ENCODE measurements at regions not wholly inside any gene's neighbourhood (a gene's known extent, or its start where the extent isn't known, plus 50 kb on each side); places are given as distances from the start of the nearest gene placed in this dataset.

GRCh38 chr12:22893878-22894277 lies 268.9 kb downstream of the ETNK1 start:
- no peak for DNase-seq (ENCODE audit: low spot score)
- WGBS = 34% methylated on average over 2 of the region's 2 CpGs
- peaks cover 0 to 2% (median under 1%) of the 10 kb centered on the region in 4 donors for H3K9me3 ChIP-seq (ENCODE audit: control insufficient read depth in 4 of 4, low read length in 3 of 4)
- no peaks in the 10 kb centered on the region for H3K36me3 ChIP-seq (ENCODE audit: control insufficient read depth in 4 of 4, insufficient read depth in 3 of 4, low read depth in 1 of 4, low read length in 3 of 4)
- H3K4me1 ChIP-seq (ENCODE audit: control insufficient read depth in 4 of 4, insufficient read depth in 4 of 4, low read length in 3 of 4) = peaks cover 0 to 11% (median 5%) of the 10 kb centered on the region in 4 donors
- H3K9ac ChIP-seq (ENCODE audit: low read depth in 1 of 2, low read length in 2 of 2) = no peak overlapping the region
- no peaks in the 10 kb centered on the region for H3K27me3 ChIP-seq (ENCODE audit: control insufficient read depth in 4 of 4, insufficient read depth in 4 of 4, low read length in 3 of 4)
- no peak overlapping the region for H3K4me3 ChIP-seq (ENCODE audit: low read depth in 1 of 3, low read length in 3 of 3)
- TF ChIP-seq TAF1 (conservative IDR thresholded peaks at IDR 0.05) (no peak), RAD21 (IDR thresholded peaks at IDR 0.05) (peak in 1 of 2 donors; percentile 21), ZBTB33 (IDR thresholded peaks at IDR 0.05) (peak; percentile 54), HNF4G (IDR thresholded peaks at IDR 0.05) (no peak), ATF3 (IDR thresholded peaks at IDR 0.05) (no peak), REST (IDR thresholded peaks at IDR 0.05) (no peak), EGR1 (IDR thresholded peaks at IDR 0.05; ENCODE audit: low read depth in 2 of 2) (no peak), NR2F2 (IDR thresholded peaks at IDR 0.05) (no peak), YY1 (IDR thresholded peaks at IDR 0.05) (peak; percentile 70), JUND (IDR thresholded peaks at IDR 0.05) (no peak), MAX (IDR thresholded peaks at IDR 0.05) (peak; percentile 9), GABPA (IDR thresholded peaks at IDR 0.05 in 1 of 2, conservative IDR thresholded peaks at IDR 0.05 in 1 of 2) (no peak), CTCF (IDR thresholded peaks at IDR 0.05; ENCODE audit: low read depth, low read length, missing input control) (no peak), RXRA (IDR thresholded peaks at IDR 0.05) (peak in 1 of 2 donors; percentile 60), FOXA2 (IDR thresholded peaks at IDR 0.05) (peak; percentile 54), HNF4A (conservative IDR thresholded peaks at IDR 0.05) (peak; percentile 46 to 53), SP1 (IDR thresholded peaks at IDR 0.05) (peak; percentile 30), FOXA1 (IDR thresholded peaks at IDR 0.05) (no peak)
- H3K27ac ChIP-seq (ENCODE audit: low read depth in 1 of 2, low read length in 2 of 2) = no peak overlapping the region

Data from liver (tissue), 8 donors.